ENCODE measurements at regions not wholly inside any gene's neighbourhood (a gene's known extent, or its start where the extent isn't known, plus 50 kb on each side); places are given as distances from the start of the nearest gene placed in this dataset.
"Not testable (repeated sequence)": the region's sequence is repeated elsewhere in the genome, so short reads cannot be mapped to it uniquely, and the experiment has no call there.

- H3K27ac Mint-ChIP-seq = peak overlapping the region in 1 of 10 donors; percentile 24
- peak overlapping the region in 6 of 10 donors; percentile 56 to 84 (median 68) for H3K4me3 Mint-ChIP-seq
- ATAC-seq (no peak), DNase-seq (no peak)
- POLR2A ChIA-PET = no interaction called here
- peaks cover 0 to 3% (median 0%) of the 10 kb centered on the region in 9 donors for H3K9me3 Mint-ChIP-seq
- H3K36me3 Mint-ChIP-seq = no peaks in the 10 kb centered on the region
- peaks cover 13 to 25% (median 17%) of the 10 kb centered on the region in 4 donors for H3K4me1 Mint-ChIP-seq
- peaks cover 22 to 60% (median 44%) of the 10 kb centered on the region in 5 donors for H3K27me3 Mint-ChIP-seq
These were observed 100.1 kb downstream of the CRLF2 start for GRCh38 chrX:1112321-1112720.

- Mint-ChIP-seq H3K27me3 (peaks cover 22 to 66% (median 48%) of the 10 kb centered on the region in 5 donors), H3K36me3 (no peaks in the 10 kb centered on the region), H3K9me3 (peaks cover 0 to 3% (median 0%) of the 10 kb centered on the region in 9 donors), H3K27ac (peak overlapping the region in 5 of 10 donors; percentile 24 to 81 (median 54)), H3K4me1 (peaks cover 13 to 25% (median 17%) of the 10 kb centered on the region in 4 donors), H3K4me3 (peak overlapping the region; percentile 29 to 84 (median 60))
- DNase-seq = no peak
- POLR2A ChIA-PET = no interaction called here
- ATAC-seq = no peak
These were observed 100.7 kb downstream of the CRLF2 start for GRCh38 chrX:1111601-1112300.

- no peak for ATAC-seq
- H3K27ac Mint-ChIP-seq = no peak overlapping the region
- peaks cover 0 to 3% (median 0%) of the 10 kb centered on the region in 9 donors for H3K9me3 Mint-ChIP-seq
- POLR2A ChIA-PET = no interaction called here
- no peaks in the 10 kb centered on the region for H3K36me3 Mint-ChIP-seq
- DNase-seq = no peak
- peaks cover 13 to 32% (median 17%) of the 10 kb centered on the region in 4 donors for H3K4me1 Mint-ChIP-seq
- peaks cover 33 to 67% (median 50%) of the 10 kb centered on the region in 5 donors for H3K27me3 Mint-ChIP-seq
- no peak overlapping the region for H3K4me3 Mint-ChIP-seq
These were observed 102.8 kb downstream of the CRLF2 start for GRCh38 chrX:1109580-1110119.

- Mint-ChIP-seq H3K27ac (peak overlapping the region in 1 of 10 donors; percentile 9), H3K4me1 (peaks cover 13 to 32% (median 17%) of the 10 kb centered on the region in 4 donors), H3K4me3 (no peak overlapping the region), H3K36me3 (no peaks in the 10 kb centered on the region), H3K27me3 (peaks cover 33 to 64% (median 49%) of the 10 kb centered on the region in 5 donors), H3K9me3 (peaks cover 0 to 3% (median 0%) of the 10 kb centered on the region in 9 donors)
- no peak for DNase-seq
- no peak for ATAC-seq
- POLR2A ChIA-PET = no interaction called here
These were observed 103.7 kb downstream of the CRLF2 start for GRCh38 chrX:1108501-1109445.

- peaks cover 29 to 52% (median 37%) of the 10 kb centered on the region in 5 donors for H3K27me3 Mint-ChIP-seq
- no peaks in the 10 kb centered on the region for H3K36me3 Mint-ChIP-seq
- H3K9me3 Mint-ChIP-seq = peaks cover 0 to 3% (median 0%) of the 10 kb centered on the region in 9 donors
- peak overlapping the region in 1 of 10 donors; percentile 82 for H3K27ac Mint-ChIP-seq
- POLR2A ChIA-PET = no interaction called here
- peaks cover 6 to 21% (median 8%) of the 10 kb centered on the region in 4 donors for H3K4me1 Mint-ChIP-seq
- ATAC-seq (no peak), DNase-seq (no peak)
- H3K4me3 Mint-ChIP-seq = no peak overlapping the region
These were observed 105.8 kb downstream of the CRLF2 start for GRCh38 chrX:1106478-1107210.

GRCh38 chrX:1105671-1106419 lies 106.6 kb downstream of the CRLF2 start:
- Mint-ChIP-seq H3K36me3 (no peaks in the 10 kb centered on the region), H3K27ac (peak overlapping the region in 1 of 10 donors; percentile 79)
- ATAC-seq = no peak

GRCh38 chrX:1105031-1105430 lies 107.4 kb downstream of the CRLF2 start:
- H3K9me3 Mint-ChIP-seq, H3K4me3 Mint-ChIP-seq, H3K27ac Mint-ChIP-seq, ATAC-seq, POLR2A ChIA-PET, DNase-seq, H3K36me3 Mint-ChIP-seq: not testable (repeated sequence)
- Mint-ChIP-seq H3K4me1 (peaks cover 0 to 11% (median 2%) of the 10 kb centered on the region in 4 donors), H3K27me3 (peaks cover 18 to 51% (median 32%) of the 10 kb centered on the region in 5 donors)

More at GRCh38 chrX:1105671-1106419, 106.6 kb downstream of the CRLF2 start:
- H3K27me3 Mint-ChIP-seq = peaks cover 25 to 48% (median 35%) of the 10 kb centered on the region in 5 donors
- no peak overlapping the region for H3K4me3 Mint-ChIP-seq
- POLR2A ChIA-PET = no interaction called here
- DNase-seq = no peak
- H3K9me3 Mint-ChIP-seq = peaks cover 0 to 2% (median 0%) of the 10 kb centered on the region in 9 donors
- H3K4me1 Mint-ChIP-seq = peaks cover 0 to 15% (median 3%) of the 10 kb centered on the region in 4 donors

- Mint-ChIP-seq H3K27ac (no peak overlapping the region), H3K9me3 (peaks cover 0 to 4% (median 0%) of the 10 kb centered on the region in 9 donors), H3K27me3 (peaks cover 15 to 47% (median 36%) of the 10 kb centered on the region in 5 donors), H3K4me3 (no peak overlapping the region), H3K36me3 (no peaks in the 10 kb centered on the region), H3K4me1 (peaks cover 0 to 10% (median 0%) of the 10 kb centered on the region in 4 donors)
- POLR2A ChIA-PET = no interaction called here
- DNase-seq (no peak), ATAC-seq (no peak)
These were observed 109.1 kb downstream of the CRLF2 start for GRCh38 chrX:1103360-1103759.

GRCh38 chrX:1102786-1103185 lies 109.7 kb downstream of the CRLF2 start:
- H3K4me1 Mint-ChIP-seq = peaks cover 0 to 10% (median 0%) of the 10 kb centered on the region in 4 donors
- H3K27me3 Mint-ChIP-seq = peaks cover 15 to 45% (median 36%) of the 10 kb centered on the region in 5 donors
- DNase-seq (no peak), ATAC-seq (no peak)
- H3K27ac Mint-ChIP-seq = no peak overlapping the region
- POLR2A ChIA-PET = no interaction called here
- no peak overlapping the region for H3K4me3 Mint-ChIP-seq
- H3K36me3 Mint-ChIP-seq = no peaks in the 10 kb centered on the region
- peaks cover 0 to 5% (median 0%) of the 10 kb centered on the region in 9 donors for H3K9me3 Mint-ChIP-seq

- peaks cover 13 to 44% (median 34%) of the 10 kb centered on the region in 5 donors for H3K27me3 Mint-ChIP-seq
- H3K4me3 Mint-ChIP-seq, H3K27ac Mint-ChIP-seq, DNase-seq, H3K4me1 Mint-ChIP-seq, H3K36me3 Mint-ChIP-seq, H3K9me3 Mint-ChIP-seq, POLR2A ChIA-PET, ATAC-seq: not testable (repeated sequence)
These were observed 110.2 kb downstream of the CRLF2 start for GRCh38 chrX:1102221-1102620.

- Mint-ChIP-seq H3K36me3 (peaks cover 0 to 2% (median 0%) of the 10 kb centered on the region in 3 donors), H3K27me3 (peaks cover 0 to 23% (median 17%) of the 10 kb centered on the region in 5 donors), H3K9me3 (peaks cover 0 to 15% (median 8%) of the 10 kb centered on the region in 9 donors), H3K4me1 (peaks cover 0 to 2% (median under 1%) of the 10 kb centered on the region in 4 donors), H3K27ac (peak overlapping the region in 1 of 10 donors; percentile 38), H3K4me3 (no peak overlapping the region)
- DNase-seq (no peak), ATAC-seq (no peak)
- POLR2A ChIA-PET = no interaction called here
These were observed 113.2 kb downstream of the CRLF2 start for GRCh38 chrX:1099146-1099770.
